ENCODE measurements at regions not wholly inside any gene's neighbourhood (a gene's known extent, or its start where the extent isn't known, plus 50 kb on each side); places are given as distances from the start of the nearest gene placed in this dataset.

DNA sequence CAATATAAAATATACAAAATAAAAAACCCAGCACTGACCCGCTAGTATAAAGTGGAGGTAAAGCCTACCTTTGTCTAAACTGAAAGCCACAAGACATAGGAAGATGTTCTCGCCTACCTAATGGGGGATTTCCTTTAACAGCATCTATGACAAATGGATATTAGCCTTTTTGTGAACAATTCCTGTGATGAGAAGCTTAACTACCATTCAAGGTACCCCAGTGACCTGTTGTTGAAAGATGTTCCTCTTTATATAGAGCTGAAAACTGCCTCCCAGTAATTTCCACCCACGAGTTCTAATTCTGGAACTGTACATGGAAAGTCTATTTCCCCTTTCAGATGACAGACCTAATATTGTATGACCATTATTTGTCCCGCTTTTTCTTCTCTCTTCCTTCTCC is 109.8 kb upstream of the RASGRP1 start:
- DNase-seq, result no peak

- DNase-seq, result no peak
Measured at GRCh38 chr15:38678281-38678680, 113.7 kb upstream of the RASGRP1 start.

- DNase-seq, result no peak
Measured at GRCh38 chr15:38680775-38681174, 116.2 kb upstream of the RASGRP1 start.

- DNase-seq, result no peak
Measured at GRCh38 chr15:38682363-38682762, 117.7 kb upstream of the RASGRP1 start.

DNA sequence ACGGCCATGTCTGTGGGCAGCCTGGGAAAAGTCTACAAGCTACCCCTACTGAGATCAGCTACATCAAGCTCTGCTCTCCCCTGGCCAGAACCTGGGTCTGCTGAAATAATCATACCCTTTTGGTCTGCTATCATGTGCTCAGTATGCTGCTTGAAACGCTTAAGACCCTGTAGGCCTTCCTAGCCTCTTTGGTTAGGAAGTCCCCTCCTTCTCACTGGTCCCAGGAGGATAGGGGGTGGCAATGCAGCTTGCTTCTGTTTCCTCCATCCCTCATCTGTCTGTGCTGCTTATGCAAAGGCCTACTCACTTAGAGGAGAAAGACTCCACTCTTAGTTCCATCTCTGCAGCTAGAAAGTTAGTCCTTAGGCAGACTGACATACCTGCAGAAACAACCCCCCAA is 118.2 kb upstream of the RASGRP1 start:
- no peak for DNase-seq

DNA sequence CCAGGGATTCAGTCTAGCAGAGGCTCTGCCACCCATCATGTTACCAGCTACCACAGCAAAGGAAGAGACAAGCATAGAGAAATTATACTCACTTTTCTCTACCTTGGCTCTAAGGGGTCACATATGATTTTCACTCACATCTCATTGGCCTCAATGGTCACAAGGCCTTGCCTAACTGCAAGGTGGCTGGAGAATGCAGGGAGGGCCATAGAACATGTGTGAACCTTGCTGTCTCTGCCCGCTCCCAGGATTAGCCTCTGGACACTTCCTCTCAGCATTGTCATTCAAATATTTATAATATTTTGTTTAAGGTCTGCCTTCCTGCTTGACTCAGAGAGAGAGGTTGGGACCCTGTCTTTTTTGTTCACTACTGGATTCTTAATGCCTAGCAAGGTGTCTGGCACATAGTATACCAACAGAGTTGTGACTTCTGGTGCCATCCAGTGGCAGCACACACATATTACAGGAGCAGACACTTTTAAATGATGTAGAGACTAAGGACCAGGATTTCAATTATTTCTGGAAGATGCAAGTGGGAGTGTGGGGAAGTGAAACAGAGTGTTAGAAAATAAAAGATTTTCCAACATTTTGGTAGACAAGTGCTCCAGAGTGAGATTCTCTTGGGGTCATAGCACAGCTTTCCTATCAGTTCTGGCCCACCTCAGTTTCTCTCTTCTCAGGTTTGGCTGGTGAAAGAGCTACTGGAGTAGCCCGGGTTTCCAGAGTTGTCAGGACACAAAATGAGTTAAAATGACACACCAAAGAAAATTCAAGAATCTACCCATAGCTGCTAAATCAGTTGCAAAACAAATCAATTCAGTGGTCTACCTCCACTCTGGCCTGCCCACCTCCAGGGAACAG is 119.0 kb upstream of the RASGRP1 start:
- DNase-seq, result no peak

DNA sequence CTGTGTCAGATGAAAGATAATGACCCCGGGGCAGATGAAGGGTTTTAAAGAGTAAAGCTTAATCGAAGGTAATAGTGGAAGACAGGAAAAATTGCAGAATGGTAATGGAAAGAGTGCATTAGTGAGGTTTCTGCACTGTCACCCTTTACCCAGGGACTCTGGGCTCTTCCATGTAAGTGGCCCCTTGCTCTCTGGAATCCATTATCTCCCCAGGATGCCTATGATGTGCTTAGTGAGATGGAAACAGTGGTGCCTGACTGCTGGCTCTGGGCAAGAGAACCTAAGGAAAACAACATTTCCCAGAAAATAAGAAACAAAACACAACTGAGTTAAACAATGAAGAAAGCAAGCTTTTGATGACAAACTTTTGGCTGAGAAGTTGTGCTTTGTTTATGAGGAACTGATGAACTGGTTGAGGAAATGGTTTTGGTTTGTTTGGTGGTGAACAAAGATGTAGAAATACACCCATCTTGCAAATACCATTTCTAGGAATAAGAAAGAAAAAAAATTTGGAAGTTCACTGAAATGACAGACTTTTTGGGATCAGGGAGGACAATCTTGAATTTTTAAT is 119.9 kb upstream of the RASGRP1 start:
- DNase-seq, result no peak

DNA sequence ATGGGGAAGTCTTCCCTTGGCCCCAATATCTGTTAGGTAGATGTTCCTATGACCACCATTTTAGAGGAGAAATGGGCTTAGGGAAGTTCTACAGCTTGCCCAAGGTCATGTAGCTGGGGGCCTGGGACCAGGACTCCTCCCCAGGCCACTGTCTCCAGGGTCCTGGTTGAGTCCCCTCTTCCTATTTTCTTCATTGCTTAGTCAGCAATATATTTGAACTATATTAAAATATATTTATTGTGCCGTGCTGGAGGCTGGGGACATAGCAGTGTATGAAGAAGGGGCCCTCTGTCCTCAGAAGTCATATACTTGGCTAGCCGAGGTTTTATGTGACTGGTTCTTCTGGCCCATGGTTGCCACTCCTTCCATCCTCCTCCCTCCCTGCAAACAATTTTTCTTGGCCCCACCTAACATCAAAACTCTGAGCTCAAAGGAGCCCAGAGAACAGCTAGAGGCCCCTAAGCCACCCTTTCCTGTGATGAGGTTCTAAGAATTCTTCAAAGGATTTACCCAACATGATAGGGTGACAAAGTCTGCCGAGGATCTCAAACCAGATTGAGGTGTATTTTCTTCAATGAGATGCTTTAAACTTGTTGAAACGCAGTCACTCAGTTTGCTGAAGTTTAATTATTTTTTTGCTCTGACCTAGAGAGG is 121.2 kb upstream of the RASGRP1 start:
- no peak for DNase-seq

GRCh38 chr15:38687340-38687739 is 122.7 kb upstream of the RASGRP1 start:
- no peak for DNase-seq

- no peak for DNase-seq
Measured at GRCh38 chr15:38687775-38688495, 123.3 kb upstream of the RASGRP1 start.

DNA sequence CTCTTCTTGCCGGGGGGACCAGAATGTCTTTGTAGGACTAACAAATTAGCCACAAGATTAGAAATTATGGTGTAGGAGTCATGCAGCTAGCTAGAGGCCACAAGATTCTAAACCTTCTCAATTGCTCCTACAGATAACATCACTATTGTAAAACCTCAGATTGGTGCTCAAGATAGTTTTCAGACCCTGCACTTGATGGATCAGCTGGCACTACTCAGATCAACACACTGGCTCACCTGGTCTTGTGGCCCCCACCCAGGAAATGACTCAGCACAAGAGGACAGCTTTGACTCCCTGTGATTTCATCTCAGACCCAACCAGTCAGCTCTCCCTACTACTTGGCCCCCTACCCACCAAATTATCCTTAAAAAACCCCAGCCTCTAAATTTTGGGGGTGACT is 124.1 kb upstream of the RASGRP1 start:
- DNase-seq, result no peak

GRCh38 chr15:38689522-38689921 is 124.9 kb upstream of the RASGRP1 start:
- no peak for DNase-seq

- no peak for DNase-seq
Measured at GRCh38 chr15:38690216-38690615, 125.6 kb upstream of the RASGRP1 start.

DNA sequence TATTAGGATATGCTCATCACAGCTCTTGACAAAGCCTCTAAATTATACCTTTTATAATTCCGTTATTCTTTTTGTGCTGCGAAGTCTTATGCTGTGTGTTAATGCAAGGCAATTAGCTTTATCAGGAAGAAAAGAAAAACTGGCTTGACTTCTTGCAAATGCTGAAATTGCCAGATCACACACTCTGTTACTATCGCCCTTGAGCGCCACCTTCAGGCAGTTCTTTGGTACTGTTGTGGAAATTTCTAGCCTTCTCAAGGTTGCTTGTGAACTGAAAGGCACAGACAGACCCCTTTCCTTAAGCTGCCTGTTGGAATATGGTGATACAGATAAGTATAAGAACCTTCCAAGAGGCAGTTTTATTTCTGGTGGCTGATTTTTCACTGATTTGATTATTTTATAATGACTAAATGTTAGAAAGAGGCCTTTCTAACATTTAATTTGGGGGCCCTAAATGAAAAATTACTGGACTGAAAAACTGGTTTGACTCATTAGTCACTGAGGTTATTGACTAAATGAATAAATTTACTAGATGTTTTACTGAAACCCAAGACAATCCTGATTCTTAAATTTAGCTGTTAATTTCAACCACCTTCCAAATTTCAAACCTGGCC is 126.2 kb upstream of the RASGRP1 start:
- peak; percentile 86 for DNase-seq

DNA sequence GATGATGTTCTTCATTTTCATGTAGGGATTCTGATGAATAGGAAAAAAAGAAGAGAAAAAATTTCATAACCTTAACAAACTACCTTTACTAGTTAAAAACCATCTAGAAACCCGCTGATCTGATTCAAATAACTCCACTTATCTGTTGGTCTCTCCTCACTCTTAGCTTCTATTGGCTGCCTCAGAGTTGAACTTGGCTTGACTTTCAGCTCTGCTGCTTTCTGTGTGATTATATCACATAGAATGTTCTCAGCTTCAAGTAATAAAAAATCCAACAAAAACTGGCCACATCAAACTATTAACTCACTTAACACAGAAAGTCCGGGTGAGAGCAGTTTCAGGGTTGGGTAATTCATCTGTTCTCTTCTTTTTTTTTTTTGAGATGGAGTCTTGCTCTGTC is 126.8 kb upstream of the RASGRP1 start:
- no peak for DNase-seq

- DNase-seq, result no peak
Measured at GRCh38 chr15:38691965-38692788, 127.6 kb upstream of the RASGRP1 start.

GRCh38 chr15:38692789-38693062 is 128.1 kb upstream of the RASGRP1 start:
- DNase-seq, result no peak

GRCh38 chr15:38695249-38696108 is 130.9 kb upstream of the RASGRP1 start:
- no peak for DNase-seq

GRCh38 chr15:38696109-38696727 is 131.6 kb upstream of the RASGRP1 start:
- peak; percentile 79 for DNase-seq

DNA sequence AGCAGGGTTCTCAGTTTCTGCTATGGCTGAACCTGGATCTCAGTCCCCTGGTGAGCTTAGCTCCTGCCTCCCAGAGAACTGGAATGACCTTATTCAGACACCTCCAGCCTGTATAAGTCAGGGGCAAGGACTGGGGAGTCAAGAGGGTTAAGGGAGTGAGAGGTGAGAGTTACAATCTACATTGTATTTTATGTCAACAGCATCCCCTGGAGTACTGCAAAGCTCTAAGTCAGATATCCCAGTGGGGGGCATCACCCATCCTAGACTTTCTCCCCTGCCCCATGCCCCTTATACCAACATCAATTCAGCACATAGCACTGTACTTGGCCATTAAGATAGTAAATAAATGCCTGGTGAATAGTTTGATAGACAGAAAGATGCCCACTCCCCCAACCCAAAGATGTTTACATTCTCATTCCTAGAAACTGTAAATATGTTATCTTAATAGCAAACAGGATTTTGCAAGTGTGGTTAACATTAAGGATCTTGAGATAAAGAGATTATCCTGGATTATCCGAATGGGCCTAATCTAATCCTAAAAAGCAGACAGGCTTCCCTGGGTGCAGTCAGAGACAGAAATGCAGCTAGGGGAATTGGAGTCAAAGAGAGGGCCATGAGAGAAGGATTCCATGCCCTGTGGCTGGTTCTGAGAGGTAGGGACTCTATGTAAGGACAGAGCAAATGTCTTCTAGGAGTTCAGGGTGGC is 132.3 kb upstream of the RASGRP1 start:
- DNase-seq, result no peak

All from activated CD8-positive, alpha-beta memory T cell treated with anti-CD3 and anti-CD28 coated beads, Interleukin-2, amount 50 U/mL, for 48 hours (primary cell).